ENCODE measurements at regions not wholly inside any gene's neighbourhood (a gene's known extent, or its start where the extent isn't known, plus 50 kb on each side); places are given as distances from the start of the nearest gene placed in this dataset.

- TF ChIP-seq CTCF (IDR thresholded peaks at IDR 0.05; ENCODE audit: low read depth, low read length): no peak
- Histone ChIP-seq H3K4me3 (ENCODE audit: low read depth, low read length) (no peak overlapping the region), H3K27me3 (ENCODE audit: control insufficient read depth, insufficient read depth, low read length) (no peaks in the 10 kb centered on the region), H3K9me3 (ENCODE audit: control insufficient read depth, insufficient read depth, low read length) (no peaks in the 10 kb centered on the region), H3K27ac (ENCODE audit: low read depth, low read length) (no peak overlapping the region)
- CTCF ChIA-PET: no interaction called here
- no peak for DNase-seq (ENCODE audit: low read depth, low spot score)
- POLR2A ChIA-PET: no interaction called here
These were observed 101.6 kb downstream of the LBH start for GRCh38 chr2:30332791-30333453.

- no peak for DNase-seq (ENCODE audit: low read depth, low spot score)
- no peak for TF ChIP-seq CTCF (IDR thresholded peaks at IDR 0.05; ENCODE audit: low read depth, low read length)
- ChIA-PET CTCF (interaction anchor here (1.2 kb wide), 1 partner anchor 170 kb away, joined by 3 read pairs; no protein-coding TSS in a partner anchor), POLR2A (interaction anchor here (0.7 to 1.1 kb wide), 2 partner anchors 33 to 103 kb away, joined by 3 read pairs; no protein-coding TSS in a partner anchor)
- no peak overlapping the region for H3K4me3 ChIP-seq (ENCODE audit: low read depth, low read length)
- H3K27ac ChIP-seq (ENCODE audit: low read depth, low read length): no peak overlapping the region
- H3K27me3 ChIP-seq (ENCODE audit: control insufficient read depth, insufficient read depth, low read length): no peaks in the 10 kb centered on the region
- H3K9me3 ChIP-seq (ENCODE audit: control insufficient read depth, insufficient read depth, low read length): no peaks in the 10 kb centered on the region
These were observed 103.5 kb downstream of the LBH start for GRCh38 chr2:30334762-30335363.

GRCh38 chr2:30336084-30336483 is 104.8 kb downstream of the LBH start:
- Histone ChIP-seq H3K4me3 (ENCODE audit: low read depth, low read length) (no peak overlapping the region), H3K27ac (ENCODE audit: low read depth, low read length) (no peak overlapping the region), H3K27me3 (ENCODE audit: control insufficient read depth, insufficient read depth, low read length) (no peaks in the 10 kb centered on the region), H3K9me3 (ENCODE audit: control insufficient read depth, insufficient read depth, low read length) (no peaks in the 10 kb centered on the region)
- no peak for DNase-seq (ENCODE audit: low read depth, low spot score)
- ChIA-PET POLR2A (interaction anchor here (1.1 kb wide), 1 partner anchor 35 kb away, joined by 3 read pairs; no protein-coding TSS in a partner anchor), CTCF (interaction anchor here (0.9 to 1.9 kb wide), 2 partner anchors 10 to 375 kb away, joined by 3 to 6 read pairs; no protein-coding TSS in a partner anchor)
- TF ChIP-seq CTCF (IDR thresholded peaks at IDR 0.05; ENCODE audit: low read depth, low read length): no peak

GRCh38 chr2:30336978-30337841 is 105.9 kb downstream of the LBH start:
- ChIA-PET POLR2A (no interaction called here), CTCF (interaction anchor here (1.9 kb wide), 1 partner anchor 9 kb away, joined by 6 read pairs; no protein-coding TSS in a partner anchor)
- no peak for TF ChIP-seq CTCF (IDR thresholded peaks at IDR 0.05; ENCODE audit: low read depth, low read length)
- Histone ChIP-seq H3K9me3 (ENCODE audit: control insufficient read depth, insufficient read depth, low read length) (no peaks in the 10 kb centered on the region; the same call in 1 of the 2 replicates), H3K27ac (ENCODE audit: low read depth, low read length) (peak overlapping the region; percentile 35), H3K27me3 (ENCODE audit: control insufficient read depth, insufficient read depth, low read length) (no peaks in the 10 kb centered on the region), H3K4me3 (ENCODE audit: low read depth, low read length) (no peak overlapping the region)
- DNase-seq (ENCODE audit: low read depth, low spot score): no peak
